SH-SY5Y (cell line): ENCODE measurements at regions not wholly inside any gene's neighbourhood (a gene's known extent, or its start where the extent isn't known, plus 50 kb on each side); places are given as distances from the start of the nearest gene placed in this dataset.

ENCODE experiments used
- GATA2 ChIP-seq: IDR thresholded peaks from 2 replicates; pipeline ENCODE4 v1.6.1; 2011; ENCODE audit warnings: mild to moderate bottlenecking, low read depth, low read length
- GATA3 ChIP-seq: IDR thresholded peaks from 2 replicates; pipeline ENCODE4 v1.6.1; 2011; ENCODE audit warnings: low read depth, mild to moderate bottlenecking, low read length, moderate library complexity

GRCh38 chr11:91802475-91802874, 422.1 kb upstream of the FAT3 start:
- TF ChIP-seq GATA2 (no peak), GATA3 (no peak)
